Stomach (tissue), 8 donors: ENCODE measurements at regions not wholly inside any gene's neighbourhood (a gene's known extent, or its start where the extent isn't known, plus 50 kb on each side); places are given as distances from the start of the nearest gene placed in this dataset.
"Not testable (repeated sequence)": the region's sequence is repeated elsewhere in the genome, so short reads cannot be mapped to it uniquely, and the experiment has no call there.

Source experiments
- DNase-seq, 2 donors: peaks; one replicate each; pipeline versions ENCODE4 v3.0.0 to v3.0.0-alpha.2; 2013 to 2019
- H3K27ac ChIP-seq, 5 donors: fragments of 200-600 bp in 4 of 5; sonication (generic) in 4 of 5; one replicate each; pipeline ENCODE4 v1.5.1; 2013 to 2019; ENCODE audit warnings: mild to moderate bottlenecking in 1 of 5, moderate library complexity in 1 of 5
- H3K27me3 ChIP-seq, 3 donors: fragments of 200-600 bp; sonication (generic); one replicate each; pipeline ENCODE4 v1.5.1; 2017 to 2019; ENCODE audit warnings: mixed run types in 1 of 3
- H3K36me3 ChIP-seq, 4 donors: fragments of 200-600 bp; sonication (generic); 1 replicate in 3 of 4; 2 replicates in 1 of 4; pipeline ENCODE4 v1.5.1; 2016 to 2019
- H3K4me1 ChIP-seq, 4 donors: fragments of 200-600 bp; sonication (generic); one replicate each; pipeline ENCODE4 v1.5.1; 2016 to 2019
- H3K4me3 ChIP-seq, 4 donors: fragments of 200-600 bp; sonication (generic) in 3 of 4; one replicate each; pipeline ENCODE4 v1.5.1; 2016 to 2019; ENCODE audit warnings: mild to moderate bottlenecking in 1 of 4
- H3K9me3 ChIP-seq, 4 donors: fragments of 200-600 bp; sonication (generic); one replicate each; pipeline ENCODE4 v1.5.1; 2016 to 2019
- CTCF ChIP-seq, 7 experiments: fragments of 450-650 bp in 4 of 7; fragments of 200-600 bp in 3 of 7; sonication (generic) in 3 of 7; IDR thresholded peaks; one replicate each; pipeline ENCODE4 v1.5.1; 2016 to 2019; ENCODE audit warnings: antibody characterized with exemption in 7 of 7, control low read depth in 2 of 7, mild to moderate bottlenecking in 1 of 7
- EP300 ChIP-seq: sonication (generic); formaldehyde crosslinking; IDR thresholded peaks from one replicate; pipeline ENCODE4 v1.6.1; 2017; ENCODE audit warnings: antibody characterized with exemption
- POLR2A ChIP-seq, 4 donors: fragments of 450-650 bp; IDR thresholded peaks; one replicate each; pipeline ENCODE4 v1.6.1; 2016; ENCODE audit warnings: antibody characterized with exemption in 4 of 4, control low read depth in 2 of 4, mild to moderate bottlenecking in 1 of 4, moderate library complexity in 1 of 4
- POLR2AphosphoS5 ChIP-seq, 3 donors: sonication (generic); formaldehyde crosslinking; IDR thresholded peaks; one replicate each; pipeline ENCODE4 v1.6.1; 2016; ENCODE audit warnings: antibody characterized with exemption in 3 of 3
- WGBS, 5 donors: extraction: QIAGEN DNeasy Blood & Tissue Kit in 3 of 5; methylation state at CpG; one replicate each; pipeline versions ENCODE4 v1.1.5 to v1.1.7; 2013 to 2018; 5-methylcytosine and 5-hydroxymethylcytosine counted together
- intact Hi-C: fragments of 100-400 bp; cut with DNase I; formaldehyde crosslinking; loops from one replicate; pipeline ENCODE4 v1.15.1; 2023; ENCODE audit warnings: low total_unique reads
- donor health status: healthy with polysubstance abuse.
- donor health status: Bipolar disorder and iron deficiency.
- donor health status: healthy.

- Histone ChIP-seq H3K36me3 (no peaks in the 10 kb centered on the region), H3K9me3 (no peaks in the 10 kb centered on the region), H3K4me3 (no peak overlapping the region), H3K27ac (no peak overlapping the region), H3K27me3 (no peaks in the 10 kb centered on the region), H3K4me1 (no peaks in the 10 kb centered on the region)
- no peak for TF ChIP-seq POLR2A (IDR thresholded peaks at IDR 0.05)
- no peak for TF ChIP-seq POLR2AphosphoS5 (IDR thresholded peaks at IDR 0.05)
- 55 to 68% (median 58%) methylated on average over 3 of the region's 3 CpGs for WGBS, 5 donors
- DNase-seq: no peak
- intact Hi-C loops: no loop called here
These were observed 326.3 kb downstream of the TSN start for GRCh38 chr2:122081751-122082150.

GRCh38 chr2:122083256-122084048 is 328.0 kb downstream of the TSN start:
- Histone ChIP-seq H3K4me3 (no peak overlapping the region), H3K27ac (no peak overlapping the region), H3K36me3 (no peaks in the 10 kb centered on the region), H3K4me1 (no peaks in the 10 kb centered on the region), H3K9me3 (no peaks in the 10 kb centered on the region), H3K27me3 (no peaks in the 10 kb centered on the region)
- WGBS, 5 donors: 88 to 95% (median 91%) methylated on average over 4 of the region's 4 CpGs
- TF ChIP-seq POLR2A (IDR thresholded peaks at IDR 0.05): no peak
- intact Hi-C loops: no loop called here
- no peak for DNase-seq

- H3K9me3 ChIP-seq, DNase-seq, H3K27me3 ChIP-seq, H3K27ac ChIP-seq, intact Hi-C loops, H3K36me3 ChIP-seq, H3K4me3 ChIP-seq, H3K4me1 ChIP-seq: not testable (repeated sequence)
These were observed 330.2 kb downstream of the TSN start for GRCh38 chr2:122085672-122086071.

GRCh38 chr2:122094557-122094956 is 339.1 kb downstream of the TSN start:
- DNase-seq: no peak
- Histone ChIP-seq H3K27me3 (no peaks in the 10 kb centered on the region), H3K4me1 (no peaks in the 10 kb centered on the region), H3K27ac (no peak overlapping the region), H3K4me3 (no peak overlapping the region), H3K36me3 (no peaks in the 10 kb centered on the region), H3K9me3 (peaks cover 0 to 3% (median 0%) of the 10 kb centered on the region in 4 donors)
- intact Hi-C loops: no loop called here
- WGBS, 5 donors: 78 to 100% (median 95%) methylated on average over 1 of the region's 1 CpG
- TF ChIP-seq POLR2AphosphoS5 (IDR thresholded peaks at IDR 0.05) (no peak), EP300 (no peak), POLR2A (IDR thresholded peaks at IDR 0.05) (no peak), CTCF (IDR thresholded peaks at IDR 0.05) (no peak)

GRCh38 chr2:122096761-122097160 is 341.3 kb downstream of the TSN start:
- H3K27ac ChIP-seq: no peak overlapping the region
- no peak overlapping the region for H3K4me3 ChIP-seq
- H3K27me3 ChIP-seq: no peaks in the 10 kb centered on the region
- intact Hi-C loops: no loop called here
- WGBS, 5 donors: 30 to 69% (median 60%) methylated on average over 2 of the region's 2 CpGs
- H3K9me3 ChIP-seq: no peaks in the 10 kb centered on the region
- no peaks in the 10 kb centered on the region for H3K36me3 ChIP-seq
- no peaks in the 10 kb centered on the region for H3K4me1 ChIP-seq
- TF ChIP-seq POLR2A (IDR thresholded peaks at IDR 0.05): no peak
- TF ChIP-seq EP300: no peak
- no peak for TF ChIP-seq CTCF (IDR thresholded peaks at IDR 0.05)
- no peak for TF ChIP-seq POLR2AphosphoS5 (IDR thresholded peaks at IDR 0.05)
- DNase-seq: no peak

GRCh38 chr2:122098306-122098705 is 342.9 kb downstream of the TSN start:
- TF ChIP-seq POLR2AphosphoS5 (IDR thresholded peaks at IDR 0.05) (no peak), EP300 (no peak), CTCF (IDR thresholded peaks at IDR 0.05) (no peak), POLR2A (IDR thresholded peaks at IDR 0.05) (no peak)
- H3K4me3 ChIP-seq: no peak overlapping the region
- H3K9me3 ChIP-seq: no peaks in the 10 kb centered on the region
- H3K36me3 ChIP-seq: no peaks in the 10 kb centered on the region
- 72 to 84% (median 83%) methylated on average over 1 of the region's 1 CpG for WGBS, 5 donors
- no peaks in the 10 kb centered on the region for H3K27me3 ChIP-seq
- H3K27ac ChIP-seq: no peak overlapping the region
- no peak for DNase-seq
- intact Hi-C loops: no loop called here
- H3K4me1 ChIP-seq: no peaks in the 10 kb centered on the region
